ENCODE measurements at regions not wholly inside any gene's neighbourhood (a gene's known extent, or its start where the extent isn't known, plus 50 kb on each side); places are given as distances from the start of the nearest gene placed in this dataset.

DNA sequence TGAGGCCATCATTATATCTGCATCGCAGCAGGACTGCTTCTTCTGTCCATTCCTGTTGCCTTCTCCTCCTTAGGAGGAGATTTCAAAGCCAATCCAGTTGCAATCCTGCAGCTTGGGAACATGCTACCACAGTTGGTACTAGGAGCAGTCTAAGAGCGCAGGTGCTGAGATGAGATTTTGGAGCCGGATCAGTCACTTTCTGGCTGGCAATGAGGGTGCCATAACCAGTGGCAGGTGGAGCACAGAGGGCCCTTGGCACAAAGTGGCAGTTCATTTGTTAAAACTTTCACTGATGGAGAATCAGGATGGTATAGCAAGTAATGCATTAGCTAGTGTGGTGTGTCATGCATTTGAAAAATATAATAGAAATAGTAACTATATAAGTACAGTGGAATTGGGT lies 173.7 kb upstream of the ATP5MC3 start:
- Histone ChIP-seq H3K79me2 (ENCODE audit: insufficient read depth, low read length) (no peaks in the 10 kb centered on the region), H3K9me2 (ENCODE audit: insufficient read depth) (no peaks in the 10 kb centered on the region), H3K27me3 (ENCODE audit: insufficient read depth, low read length) (no peaks in the 10 kb centered on the region), H3K9me3 (ENCODE audit: control insufficient read depth in 1 of 2, insufficient read depth in 1 of 2, low read depth in 1 of 2, low read length in 2 of 2) (no peaks in the 10 kb centered on the region), H3K4me3 (replicated peaks in 1 of 2; ENCODE audit: low read depth in 1 of 2, low read length in 2 of 2) (no peak overlapping the region), H3K36me3 (ENCODE audit: control insufficient read depth in 1 of 2, insufficient read depth in 2 of 2, low read length in 2 of 2) (no peaks in the 10 kb centered on the region), H3K9ac (ENCODE audit: low read length) (no peak overlapping the region), H3K27ac (ENCODE audit: low read depth, low read length) (no peak overlapping the region), H2AFZ (ENCODE audit: low read depth, low read length, poor library complexity, severe bottlenecking) (no peak overlapping the region), H4K20me1 (ENCODE audit: insufficient read depth) (no peaks in the 10 kb centered on the region), H3K4me1 (ENCODE audit: control insufficient read depth in 1 of 2, insufficient read depth in 2 of 2, low read length in 2 of 2) (no peaks in the 10 kb centered on the region), H3K4me2 (ENCODE audit: low read length) (no peak overlapping the region)
- ChIA-PET POLR2A (no interaction called here), RAD21 (ENCODE audit: low non-redundant PET in 1 of 2, low total read pairs in 2 of 2, uncharacterized antibody in 2 of 2, unreplicated experiment in 2 of 2) (no interaction called here), CTCF (no interaction called here)
- no peak for DNase-seq (ENCODE audit: low read depth, low spot score)
- TF ChIP-seq SRF (IDR thresholded peaks at IDR 0.05; ENCODE audit: low read depth) (no peak), CBX3 (IDR thresholded peaks at IDR 0.05; ENCODE audit: low read depth) (no peak), SIN3A (IDR thresholded peaks at IDR 0.05; ENCODE audit: low read depth) (no peak), FOSL1 (IDR thresholded peaks at IDR 0.05; ENCODE audit: low read depth) (no peak), YY1 (IDR thresholded peaks at IDR 0.05; ENCODE audit: extremely low read depth, insufficient replicate concordance, low read depth, low read length) (no peak), POLR2A (IDR thresholded peaks at IDR 0.05; ENCODE audit: borderline replicate concordance, extremely low read depth, insufficient read depth, insufficient read length) (no peak), SP1 (IDR thresholded peaks at IDR 0.05; ENCODE audit: low read depth) (no peak), ZNF274 (IDR thresholded peaks at IDR 0.05; ENCODE audit: low read depth, low read length) (no peak)
- TF ChIP-seq, protein P1, sequence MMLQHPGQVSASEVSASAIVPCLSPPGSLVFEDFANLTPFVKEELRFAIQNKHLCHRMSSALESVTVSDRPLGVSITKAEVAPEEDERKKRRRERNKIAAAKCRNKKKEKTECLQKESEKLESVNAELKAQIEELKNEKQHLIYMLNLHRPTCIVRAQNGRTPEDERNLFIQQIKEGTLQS (IDR thresholded peaks at IDR 0.05): no peak
- TF ChIP-seq, protein P2, sequence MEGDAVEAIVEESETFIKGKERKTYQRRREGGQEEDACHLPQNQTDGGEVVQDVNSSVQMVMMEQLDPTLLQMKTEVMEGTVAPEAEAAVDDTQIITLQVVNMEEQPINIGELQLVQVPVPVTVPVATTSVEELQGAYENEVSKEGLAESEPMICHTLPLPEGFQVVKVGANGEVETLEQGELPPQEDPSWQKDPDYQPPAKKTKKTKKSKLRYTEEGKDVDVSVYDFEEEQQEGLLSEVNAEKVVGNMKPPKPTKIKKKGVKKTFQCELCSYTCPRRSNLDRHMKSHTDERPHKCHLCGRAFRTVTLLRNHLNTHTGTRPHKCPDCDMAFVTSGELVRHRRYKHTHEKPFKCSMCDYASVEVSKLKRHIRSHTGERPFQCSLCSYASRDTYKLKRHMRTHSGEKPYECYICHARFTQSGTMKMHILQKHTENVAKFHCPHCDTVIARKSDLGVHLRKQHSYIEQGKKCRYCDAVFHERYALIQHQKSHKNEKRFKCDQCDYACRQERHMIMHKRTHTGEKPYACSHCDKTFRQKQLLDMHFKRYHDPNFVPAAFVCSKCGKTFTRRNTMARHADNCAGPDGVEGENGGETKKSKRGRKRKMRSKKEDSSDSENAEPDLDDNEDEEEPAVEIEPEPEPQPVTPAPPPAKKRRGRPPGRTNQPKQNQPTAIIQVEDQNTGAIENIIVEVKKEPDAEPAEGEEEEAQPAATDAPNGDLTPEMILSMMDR (IDR thresholded peaks at IDR 0.05 in 2 of 3, conservative IDR thresholded peaks at IDR 0.05 in 1 of 3; ENCODE audit: borderline replicate concordance in 1 of 3, insufficient read depth in 1 of 3, low read depth in 2 of 3, low read length in 2 of 3): no peak
- TF ChIP-seq, protein P3, sequence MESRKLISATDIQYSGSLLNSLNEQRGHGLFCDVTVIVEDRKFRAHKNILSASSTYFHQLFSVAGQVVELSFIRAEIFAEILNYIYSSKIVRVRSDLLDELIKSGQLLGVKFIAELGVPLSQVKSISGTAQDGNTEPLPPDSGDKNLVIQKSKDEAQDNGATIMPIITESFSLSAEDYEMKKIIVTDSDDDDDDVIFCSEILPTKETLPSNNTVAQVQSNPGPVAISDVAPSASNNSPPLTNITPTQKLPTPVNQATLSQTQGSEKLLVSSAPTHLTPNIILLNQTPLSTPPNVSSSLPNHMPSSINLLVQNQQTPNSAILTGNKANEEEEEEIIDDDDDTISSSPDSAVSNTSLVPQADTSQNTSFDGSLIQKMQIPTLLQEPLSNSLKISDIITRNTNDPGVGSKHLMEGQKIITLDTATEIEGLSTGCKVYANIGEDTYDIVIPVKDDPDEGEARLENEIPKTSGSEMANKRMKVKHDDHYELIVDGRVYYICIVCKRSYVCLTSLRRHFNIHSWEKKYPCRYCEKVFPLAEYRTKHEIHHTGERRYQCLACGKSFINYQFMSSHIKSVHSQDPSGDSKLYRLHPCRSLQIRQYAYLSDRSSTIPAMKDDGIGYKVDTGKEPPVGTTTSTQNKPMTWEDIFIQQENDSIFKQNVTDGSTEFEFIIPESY (IDR thresholded peaks at IDR 0.05; ENCODE audit: extremely low read depth, insufficient replicate concordance, low read length): no peak
- no TSS peak for BruUV-seq (replicated peaks)
- intact Hi-C loops (cut with micrococcal nuclease): no loop called here
- no peak for ATAC-seq
